ENCODE measurements at regions not wholly inside any gene's neighbourhood (a gene's known extent, or its start where the extent isn't known, plus 50 kb on each side); places are given as distances from the start of the nearest gene placed in this dataset.

- no peak for TF ChIP-seq CTCF (conservative IDR thresholded peaks at IDR 0.05)
- H3K27ac ChIP-seq, result no peak overlapping the region
Observed at GRCh38 chr9:10818206-10818605, 205.4 kb upstream of the PTPRD start.

GRCh38 chr9:10835791-10836463, 223.1 kb upstream of the PTPRD start:
- no peak overlapping the region for H3K27ac ChIP-seq
- no peak for TF ChIP-seq CTCF (conservative IDR thresholded peaks at IDR 0.05)

GRCh38 chr9:10843151-10843550, 230.3 kb upstream of the PTPRD start:
- H3K27ac ChIP-seq, result no peak overlapping the region
- no peak for TF ChIP-seq CTCF (conservative IDR thresholded peaks at IDR 0.05)

- no peak overlapping the region for H3K27ac ChIP-seq
- TF ChIP-seq CTCF (conservative IDR thresholded peaks at IDR 0.05), result peak; percentile 71
Observed at GRCh38 chr9:10855847-10856246, 243.0 kb upstream of the PTPRD start.

GRCh38 chr9:10858817-10859216, 246.0 kb upstream of the PTPRD start:
- no peak overlapping the region for H3K27ac ChIP-seq
- TF ChIP-seq CTCF (conservative IDR thresholded peaks at IDR 0.05), result no peak

GRCh38 chr9:10863476-10863875, 250.7 kb upstream of the PTPRD start:
- H3K27ac ChIP-seq, result no peak overlapping the region

GRCh38 chr9:10867194-10867593, 254.4 kb upstream of the PTPRD start:
- TF ChIP-seq CTCF (conservative IDR thresholded peaks at IDR 0.05), result no peak
- H3K27ac ChIP-seq, result no peak overlapping the region

More at GRCh38 chr9:10863476-10863875, 250.7 kb upstream of the PTPRD start:
- TF ChIP-seq CTCF (conservative IDR thresholded peaks at IDR 0.05), result no peak

All from VCaP (cell line).